C4-2B (cell line): ENCODE measurements at regions not wholly inside any gene's neighbourhood (a gene's known extent, or its start where the extent isn't known, plus 50 kb on each side); places are given as distances from the start of the nearest gene placed in this dataset.

Experiments used
- CTCF ChIP-seq: fragments of 450-650 bp; conservative IDR thresholded peaks from 2 replicates; pipeline ENCODE4 v1.5.1; 2017; ENCODE audit warnings: mild to moderate bottlenecking
- ZFX ChIP-seq: fragments of 450-650 bp; IDR thresholded peaks from 2 replicates; pipeline ENCODE4 v1.6.1; 2017

- TF ChIP-seq CTCF (no peak), ZFX (no peak)
Measured at GRCh38 chr12:86670986-86671385, 414.8 kb upstream of the MGAT4C start.
